HG03039 (cell line): ENCODE measurements at regions not wholly inside any gene's neighbourhood (a gene's known extent, or its start where the extent isn't known, plus 50 kb on each side); places are given as distances from the start of the nearest gene placed in this dataset.

Experiments used
- ATAC-seq: cut with Tn5 transposase; IDR thresholded peaks from one replicate; pipeline ENCODE4 v1.9.1; 2021; ENCODE audit warnings: mild to moderate bottlenecking, moderate library complexity; ENCODE audit not compliant: unreplicated experiment

DNA sequence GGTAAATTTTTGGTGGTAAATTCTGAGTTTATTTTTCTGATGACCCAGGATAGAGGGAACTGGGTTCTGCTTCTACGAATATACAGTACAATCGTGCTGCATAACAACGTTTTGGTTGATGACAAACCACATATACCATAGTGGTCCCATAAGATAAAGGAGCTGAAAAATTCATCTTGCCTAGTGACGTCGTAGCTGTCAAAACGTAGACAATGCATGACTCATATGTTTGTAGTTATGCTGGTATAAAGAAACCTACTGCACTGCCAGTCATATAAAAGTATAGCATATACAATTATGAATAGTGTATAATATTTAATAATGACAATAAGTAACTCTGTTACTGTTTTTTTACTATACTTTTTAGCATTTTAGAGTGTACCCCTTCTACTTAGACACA, 244.0 kb downstream of the GAS1 start:
- ATAC-seq, result no peak

- no peak for ATAC-seq
Measured at GRCh38 chr9:86700629-86701028, 246.7 kb downstream of the GAS1 start.

DNA sequence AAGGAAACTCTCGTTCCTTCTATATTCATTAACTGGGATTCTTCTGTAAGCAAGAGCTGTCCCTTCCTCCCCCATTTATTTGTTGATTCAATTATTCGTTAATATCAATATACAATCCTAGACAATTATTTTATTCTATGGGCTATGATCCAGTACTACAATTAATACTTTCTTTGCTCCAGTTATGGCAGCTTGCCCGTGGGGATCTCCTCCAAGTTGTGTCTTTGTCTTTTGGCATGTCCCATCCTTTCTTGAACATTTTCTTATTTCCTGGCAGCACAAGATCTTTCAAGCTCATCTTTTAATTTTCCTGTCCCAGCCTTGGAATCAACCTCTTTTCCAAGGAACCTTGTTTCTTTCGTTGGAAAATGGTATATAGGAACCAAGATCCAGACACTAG, 249.3 kb downstream of the GAS1 start:
- ATAC-seq, result no peak

- ATAC-seq, result no peak
Measured at GRCh38 chr9:86697213-86697612, 250.1 kb downstream of the GAS1 start.

DNA sequence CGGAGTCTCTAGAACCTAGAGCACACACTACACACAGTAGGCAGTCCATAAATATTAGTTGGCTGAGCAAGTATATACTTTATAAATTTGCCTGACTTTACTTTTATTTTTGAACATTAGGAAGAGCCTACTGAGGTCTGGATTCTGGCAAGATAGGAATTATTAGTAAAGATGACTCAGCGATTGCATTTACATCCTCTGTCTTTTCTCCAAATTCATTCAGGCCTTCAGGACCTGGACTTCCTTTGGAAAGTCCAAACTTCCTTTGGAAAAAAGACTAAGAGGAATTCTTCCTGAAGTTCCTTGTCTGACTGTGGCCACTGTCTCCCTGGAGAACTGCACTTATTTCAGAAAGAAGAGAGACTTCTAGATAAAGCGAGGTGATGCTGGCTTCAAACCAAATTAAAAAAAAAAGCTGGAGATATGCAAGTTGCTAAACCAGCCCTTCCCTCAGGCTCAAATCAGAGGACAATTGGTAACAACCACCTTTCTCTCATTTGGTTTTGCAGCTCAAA, 251.3 kb downstream of the GAS1 start:
- no peak for ATAC-seq

DNA sequence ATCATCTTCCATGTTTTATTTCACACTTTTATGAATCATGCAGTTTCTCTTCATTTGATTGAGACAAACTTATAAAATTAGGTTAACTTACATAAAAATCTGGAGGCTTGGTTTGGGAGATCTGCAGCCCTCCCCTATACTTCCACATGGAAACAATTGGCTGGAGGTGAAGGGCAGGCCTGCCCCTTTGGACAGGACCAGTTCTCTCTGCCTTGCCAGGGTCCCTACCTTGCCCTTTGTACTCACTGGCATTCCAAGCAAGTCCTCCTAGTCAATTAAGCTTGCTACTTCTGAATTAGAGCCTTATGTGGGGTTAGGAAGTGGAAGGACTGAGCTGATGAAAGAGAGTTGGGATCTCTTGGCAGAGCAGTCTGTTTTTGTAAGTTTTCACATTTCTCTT, 257.3 kb downstream of the GAS1 start:
- no peak for ATAC-seq

- no peak for ATAC-seq
Measured at GRCh38 chr9:86687788-86688187, 259.5 kb downstream of the GAS1 start.

- ATAC-seq, result no peak
Measured at GRCh38 chr9:86685556-86685955, 261.8 kb downstream of the GAS1 start.

DNA sequence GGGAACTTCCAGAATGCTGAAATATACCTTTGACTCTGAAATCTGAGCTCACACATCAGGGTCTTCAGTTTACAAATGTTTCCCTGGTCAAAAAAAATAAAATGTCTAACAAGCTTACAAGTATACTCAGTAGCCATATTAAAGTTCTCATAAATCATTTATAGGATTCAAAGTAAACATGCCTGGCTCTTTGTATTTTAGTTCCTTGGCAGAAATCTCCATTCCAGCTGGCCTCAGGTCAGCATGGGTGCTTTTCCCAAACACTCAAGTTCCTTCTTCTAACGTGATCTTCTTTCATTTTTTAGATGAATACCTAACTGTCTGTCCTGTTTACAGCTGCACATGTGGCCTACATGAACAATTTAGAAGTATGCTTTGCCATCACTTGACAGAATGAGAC, 263.2 kb downstream of the GAS1 start:
- no peak for ATAC-seq

GRCh38 chr9:86682240-86682639, 265.1 kb downstream of the GAS1 start:
- no peak for ATAC-seq

DNA sequence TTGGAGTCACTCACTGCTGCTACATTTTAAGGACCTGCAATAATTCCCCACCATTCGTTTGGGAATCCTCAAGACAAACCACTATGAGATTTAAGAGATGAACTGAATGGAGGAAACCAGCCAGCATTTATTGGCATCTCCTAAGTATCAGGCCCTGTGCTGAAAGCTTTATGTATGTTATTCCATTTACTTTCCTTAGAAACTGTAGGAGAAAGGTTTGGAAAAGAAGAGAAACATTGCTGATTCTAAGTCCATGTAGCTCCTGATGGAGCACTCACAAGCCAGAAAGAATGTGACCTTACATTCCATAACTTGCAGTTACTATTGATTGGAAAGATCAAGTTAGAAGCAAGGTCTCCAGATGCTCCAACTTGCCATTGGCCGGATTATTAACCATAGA, 267.4 kb downstream of the GAS1 start:
- no peak for ATAC-seq

- no peak for ATAC-seq
Measured at GRCh38 chr9:86676396-86676795, 270.9 kb downstream of the GAS1 start.

- no peak for ATAC-seq
Measured at GRCh38 chr9:86675805-86676204, 271.5 kb downstream of the GAS1 start.

DNA sequence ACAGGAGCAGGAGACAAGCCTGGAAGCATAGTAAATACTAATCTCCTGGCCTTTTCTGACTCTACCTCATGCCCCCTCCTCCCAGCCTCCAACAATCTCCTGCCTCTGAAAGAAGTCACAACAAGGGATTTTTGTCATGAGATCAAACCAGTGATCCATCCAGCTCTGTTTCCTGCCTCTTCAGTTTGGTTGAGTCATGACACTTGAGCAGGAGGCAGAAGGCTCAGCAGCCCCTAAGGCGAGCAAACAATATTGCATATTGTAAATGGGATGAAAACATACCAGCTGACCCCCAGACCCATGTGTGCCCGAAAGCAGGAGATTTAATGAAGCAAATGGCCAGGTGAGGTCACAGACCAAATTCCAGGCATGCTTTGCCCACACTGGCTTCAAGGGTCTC, 272.8 kb downstream of the GAS1 start:
- ATAC-seq, result no peak

DNA sequence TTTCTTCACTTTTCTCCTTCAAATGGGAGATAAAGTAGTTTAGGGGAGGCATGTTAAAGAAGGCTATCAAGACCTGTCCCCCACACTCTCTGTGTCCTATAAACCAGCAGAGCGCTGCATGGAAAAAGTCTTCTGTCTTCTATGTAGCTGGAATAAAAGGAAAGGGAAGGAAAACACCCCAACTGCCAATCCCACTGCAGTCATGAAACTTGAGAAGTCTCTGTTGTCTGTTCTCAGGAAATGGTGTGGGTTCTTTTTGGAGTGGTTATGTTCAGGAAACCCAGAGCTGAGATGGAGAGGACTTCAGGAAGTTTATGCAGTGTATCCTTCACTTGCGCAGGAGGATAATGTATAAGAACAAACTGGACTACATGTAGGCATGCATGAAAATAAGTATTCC, 274.3 kb downstream of the GAS1 start:
- no peak for ATAC-seq

- no peak for ATAC-seq
Measured at GRCh38 chr9:86672301-86672700, 275.0 kb downstream of the GAS1 start.

DNA sequence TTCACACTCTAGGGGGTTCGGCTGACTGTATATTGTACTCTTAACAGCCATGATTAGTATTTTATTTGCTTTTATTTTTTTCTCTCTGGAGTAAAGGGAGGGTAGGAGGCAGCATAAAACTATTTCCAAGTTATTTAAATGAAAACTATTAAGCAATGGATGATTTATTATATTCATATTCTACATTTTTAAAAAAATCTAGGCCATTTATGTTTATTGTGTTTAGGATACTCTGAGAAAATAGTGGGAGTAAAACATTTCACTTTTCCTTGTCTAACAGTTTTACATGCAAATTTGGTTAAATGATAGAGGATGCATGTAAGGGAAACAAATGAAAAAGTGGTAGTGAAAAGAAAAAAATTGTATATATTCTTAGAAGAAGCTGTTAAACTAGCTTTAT, 276.3 kb downstream of the GAS1 start:
- no peak for ATAC-seq

GRCh38 chr9:86670536-86670935, 276.8 kb downstream of the GAS1 start:
- no peak for ATAC-seq

DNA sequence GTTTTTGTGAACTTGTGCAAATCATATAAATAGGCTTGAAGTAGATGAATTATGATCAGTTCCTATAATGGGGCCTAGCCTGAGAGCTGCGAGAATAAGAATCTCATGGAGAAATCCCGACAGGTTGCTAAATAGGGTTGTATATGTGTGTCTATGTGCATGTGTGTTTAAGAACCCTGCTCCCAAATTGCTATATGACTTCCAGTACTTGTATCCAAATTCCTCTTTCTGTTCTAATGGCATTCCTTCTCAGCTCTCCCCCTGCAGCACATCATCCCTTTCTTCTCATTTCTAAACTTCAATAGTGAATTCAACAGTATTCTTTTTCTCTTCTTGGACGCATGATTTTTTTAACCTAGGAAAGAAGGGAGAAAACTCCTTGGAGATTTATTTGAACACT, 277.2 kb downstream of the GAS1 start:
- ATAC-seq, result no peak

DNA sequence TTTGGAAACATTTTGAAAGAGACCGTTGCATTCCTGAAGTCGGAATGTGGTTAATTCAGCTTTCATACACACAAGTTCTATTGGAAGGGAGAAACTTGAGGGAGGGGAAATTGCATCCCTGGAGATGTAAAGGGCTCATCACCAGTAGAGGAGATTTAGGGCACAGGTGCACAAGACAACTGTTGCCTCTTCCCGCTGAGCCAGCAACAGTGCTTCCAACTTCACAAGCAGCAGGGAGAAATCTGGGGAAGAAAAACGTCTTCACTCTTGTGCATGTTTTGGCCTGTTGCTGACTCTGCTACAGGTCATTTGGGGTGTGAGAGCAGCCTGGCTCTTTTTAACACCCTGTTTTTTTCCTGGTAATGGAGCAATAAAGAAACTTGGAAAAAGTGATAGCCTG, 277.9 kb downstream of the GAS1 start:
- no peak for ATAC-seq

DNA sequence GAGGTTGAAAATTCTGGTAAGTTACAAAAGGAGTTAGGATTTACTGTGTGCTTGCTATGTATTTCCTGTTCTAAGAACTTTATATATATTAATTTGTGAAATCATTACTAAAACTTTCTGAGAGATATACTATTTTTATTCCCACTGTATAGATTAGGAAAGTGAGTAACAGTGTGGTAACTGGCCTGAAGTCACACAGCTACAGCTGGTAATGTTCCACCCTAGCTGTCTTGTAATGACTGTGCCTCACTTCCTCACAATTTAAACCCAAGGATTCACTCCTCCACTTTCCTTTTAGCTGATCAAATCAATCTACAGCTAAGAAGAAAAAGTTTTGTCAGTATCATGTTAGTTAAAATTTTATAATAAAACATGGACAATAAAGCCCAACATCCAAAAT, 278.8 kb downstream of the GAS1 start:
- no peak for ATAC-seq

DNA sequence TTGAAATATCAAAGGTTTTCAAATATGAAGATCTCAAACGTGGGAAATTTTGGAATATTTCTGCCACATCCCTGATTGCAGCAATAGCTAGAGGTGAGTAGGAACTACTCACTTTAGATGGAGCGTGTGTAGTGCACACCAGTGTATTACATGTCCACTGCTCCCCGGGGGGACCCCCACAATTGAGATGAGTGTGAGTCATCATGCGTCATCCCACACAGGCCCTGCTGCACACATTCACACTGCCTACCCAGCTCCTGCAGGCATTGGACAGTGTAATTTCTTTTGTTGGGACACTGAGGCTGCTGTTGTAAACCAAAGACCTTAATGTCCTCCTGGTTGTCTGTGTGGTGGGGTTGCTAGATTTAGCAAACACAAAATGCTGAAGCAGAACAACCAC, 280.0 kb downstream of the GAS1 start:
- no peak for ATAC-seq

GRCh38 chr9:86665416-86665815, 281.9 kb downstream of the GAS1 start:
- no peak for ATAC-seq

DNA sequence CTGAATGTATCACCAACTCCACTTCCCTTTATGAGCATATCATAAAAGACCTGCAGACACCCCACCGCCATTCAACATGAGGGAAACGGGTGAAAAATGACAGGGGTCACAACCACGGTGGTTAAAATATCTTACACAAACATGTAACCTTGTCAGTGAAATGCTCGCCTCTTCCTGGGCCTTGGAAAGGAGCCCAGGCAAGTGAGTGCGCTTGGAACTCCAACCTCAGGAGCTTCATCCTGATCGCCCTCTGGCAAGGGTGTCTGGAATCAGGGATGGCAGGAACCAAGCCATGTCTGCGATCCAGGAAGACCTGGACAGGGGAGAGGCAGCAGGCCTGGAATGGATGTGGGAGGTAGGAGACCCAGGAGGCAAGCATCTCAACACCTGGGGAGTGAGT, 282.7 kb downstream of the GAS1 start:
- ATAC-seq, result no peak
